ENCODE measurements at regions not wholly inside any gene's neighbourhood (a gene's known extent, or its start where the extent isn't known, plus 50 kb on each side); places are given as distances from the start of the nearest gene placed in this dataset.

DNA sequence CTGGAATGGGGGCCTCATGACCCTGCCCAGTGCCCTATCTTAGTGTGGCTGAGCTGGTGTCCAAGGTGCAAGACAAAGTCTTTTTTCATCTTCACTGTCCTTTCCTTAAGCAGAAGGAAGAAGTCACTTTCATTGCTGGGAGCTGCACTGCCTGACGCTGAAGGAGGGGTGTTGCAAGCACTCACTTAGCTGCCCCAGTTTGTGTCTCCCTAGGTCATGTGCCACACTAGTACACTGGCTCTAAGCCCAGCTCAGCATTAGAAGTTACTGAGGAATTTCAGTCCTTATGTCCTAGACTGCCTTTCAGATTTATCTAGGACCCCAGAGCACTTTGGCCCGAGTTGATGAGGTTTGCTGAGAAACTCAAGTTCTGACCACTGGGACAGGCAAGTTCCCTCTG is 952.0 kb upstream of the USP15 start:
- TF ChIP-seq, protein P1, sequence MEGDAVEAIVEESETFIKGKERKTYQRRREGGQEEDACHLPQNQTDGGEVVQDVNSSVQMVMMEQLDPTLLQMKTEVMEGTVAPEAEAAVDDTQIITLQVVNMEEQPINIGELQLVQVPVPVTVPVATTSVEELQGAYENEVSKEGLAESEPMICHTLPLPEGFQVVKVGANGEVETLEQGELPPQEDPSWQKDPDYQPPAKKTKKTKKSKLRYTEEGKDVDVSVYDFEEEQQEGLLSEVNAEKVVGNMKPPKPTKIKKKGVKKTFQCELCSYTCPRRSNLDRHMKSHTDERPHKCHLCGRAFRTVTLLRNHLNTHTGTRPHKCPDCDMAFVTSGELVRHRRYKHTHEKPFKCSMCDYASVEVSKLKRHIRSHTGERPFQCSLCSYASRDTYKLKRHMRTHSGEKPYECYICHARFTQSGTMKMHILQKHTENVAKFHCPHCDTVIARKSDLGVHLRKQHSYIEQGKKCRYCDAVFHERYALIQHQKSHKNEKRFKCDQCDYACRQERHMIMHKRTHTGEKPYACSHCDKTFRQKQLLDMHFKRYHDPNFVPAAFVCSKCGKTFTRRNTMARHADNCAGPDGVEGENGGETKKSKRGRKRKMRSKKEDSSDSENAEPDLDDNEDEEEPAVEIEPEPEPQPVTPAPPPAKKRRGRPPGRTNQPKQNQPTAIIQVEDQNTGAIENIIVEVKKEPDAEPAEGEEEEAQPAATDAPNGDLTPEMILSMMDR (conservative IDR thresholded peaks at IDR 0.05 in 1 of 2, IDR thresholded peaks at IDR 0.05 in 1 of 2; ENCODE audit: low read depth in 1 of 2, low read length in 2 of 2), result no peak
- no peak for TF ChIP-seq EZH2 (IDR thresholded peaks at IDR 0.05; ENCODE audit: low read length, missing control alignments)

Data from fibroblast of lung (primary cell).